ENCODE measurements at regions not wholly inside any gene's neighbourhood (a gene's known extent, or its start where the extent isn't known, plus 50 kb on each side); places are given as distances from the start of the nearest gene placed in this dataset.

GRCh38 chr18:40447820-40448219 lies 1507.2 kb upstream of the PIK3C3 start:
- TF ChIP-seq CTCF (IDR thresholded peaks at IDR 0.05) (no peak), POLR2A (IDR thresholded peaks at IDR 0.05) (no peak)

Measured in sigmoid colon (tissue), 3 donors.